HG03460 (cell line): ENCODE measurements at regions not wholly inside any gene's neighbourhood (a gene's known extent, or its start where the extent isn't known, plus 50 kb on each side); places are given as distances from the start of the nearest gene placed in this dataset.
A peak's percentile ranks its signal among the peaks of the same experiment; 100 is the strongest.
"Not testable (repeated sequence)": the region's sequence is repeated elsewhere in the genome, so short reads cannot be mapped to it uniquely, and the experiment has no call there.

Experiments
- ATAC-seq: cut with Tn5 transposase; IDR thresholded peaks from one replicate; pipeline ENCODE4 v1.9.1; 2021; ENCODE audit not compliant: unreplicated experiment

DNA sequence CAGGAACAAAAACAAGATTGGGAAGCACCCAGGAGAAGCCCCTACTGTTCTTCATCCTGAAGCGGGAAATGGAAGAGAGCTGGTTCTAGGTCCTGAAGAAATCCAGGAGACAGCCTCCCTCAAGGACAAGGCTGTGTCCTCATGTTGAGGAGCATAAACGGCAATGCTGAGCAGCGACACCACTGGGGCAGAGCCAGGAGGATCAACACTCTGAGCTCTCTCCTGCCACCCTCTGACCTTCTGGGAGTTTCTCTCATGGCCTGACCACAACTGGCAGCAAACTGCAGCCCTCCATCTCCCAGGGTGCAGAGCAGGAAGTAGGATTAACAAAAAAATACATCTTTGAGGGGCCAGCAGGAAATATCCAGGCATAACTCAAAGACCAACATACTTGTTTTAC lies 1292.2 kb upstream of the TMEM132C start:
- no peak for ATAC-seq

DNA sequence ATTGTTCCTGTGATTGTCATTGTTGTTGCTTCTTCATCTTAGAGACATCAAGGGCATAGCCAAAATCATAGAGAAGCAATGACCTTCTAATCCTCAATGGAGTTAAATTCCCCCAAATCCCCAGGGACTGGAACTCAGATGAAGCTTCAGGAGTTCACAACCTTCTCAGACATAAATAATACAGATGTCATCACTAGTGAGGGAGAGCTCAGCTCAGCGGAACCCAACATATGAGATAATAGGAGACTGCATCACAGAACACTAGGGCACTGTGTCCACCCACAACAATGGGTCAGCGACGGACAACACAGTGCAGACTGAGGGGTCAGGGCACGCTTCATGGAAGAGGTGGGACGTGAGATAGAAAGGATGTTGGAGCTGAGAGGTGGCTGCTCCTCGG lies 1290.4 kb upstream of the TMEM132C start:
- ATAC-seq, result no peak

DNA sequence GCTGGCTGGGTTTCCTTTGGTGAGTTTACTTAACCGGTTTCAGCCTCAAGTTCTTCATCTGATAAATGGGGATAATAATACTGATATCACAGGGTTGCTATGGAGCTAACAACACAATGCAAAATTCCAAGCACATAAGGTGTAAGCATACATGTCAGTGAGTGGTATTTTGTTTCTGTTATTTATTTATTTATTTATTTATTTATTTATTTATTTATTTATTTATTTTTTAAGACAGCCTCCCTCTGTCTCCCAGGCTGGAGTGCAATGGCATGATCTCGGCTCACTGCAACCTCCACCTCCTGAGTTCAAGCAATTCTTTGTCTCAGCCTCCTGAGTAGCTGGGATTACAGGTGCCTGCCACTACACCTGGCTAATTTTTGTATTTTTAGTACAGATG lies 1287.4 kb upstream of the TMEM132C start:
- not testable (repeated sequence) for ATAC-seq

DNA sequence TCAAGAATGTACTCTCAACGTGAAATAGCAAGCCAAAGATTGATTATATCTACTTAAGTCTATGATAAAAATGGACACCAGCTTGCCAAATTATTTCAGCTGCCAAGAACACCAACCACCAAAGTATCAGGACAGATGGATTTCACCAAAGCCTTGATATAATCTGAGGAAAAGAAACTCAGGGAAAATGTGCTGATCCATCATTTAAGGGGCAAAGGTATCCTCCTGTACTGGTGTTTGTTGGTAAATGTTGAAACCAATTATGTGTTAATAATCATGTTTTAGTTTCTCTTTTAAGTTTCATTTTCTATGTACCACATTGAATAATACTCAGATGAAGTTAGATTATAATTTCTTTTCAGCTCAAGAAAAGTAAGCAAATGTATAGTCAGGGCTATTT lies 1284.3 kb upstream of the TMEM132C start:
- no peak for ATAC-seq

DNA sequence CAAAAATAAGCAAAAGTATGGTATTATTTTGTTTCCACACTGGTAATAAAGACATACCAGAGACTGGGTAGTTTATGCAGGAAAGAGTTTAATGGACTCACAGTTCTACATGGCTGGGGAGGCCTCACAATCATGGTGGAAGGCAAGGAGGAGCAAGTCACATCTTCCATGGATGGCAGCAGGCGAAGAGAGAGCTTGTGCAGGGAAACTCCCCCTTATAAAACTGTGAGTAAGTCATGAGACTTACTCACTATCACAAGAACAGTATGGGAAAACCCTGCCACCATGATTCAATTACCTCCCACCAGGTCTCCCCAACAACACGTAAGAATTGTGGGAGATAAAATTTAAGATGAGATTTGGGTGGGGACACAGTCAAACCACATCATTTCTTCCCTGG lies 1283.2 kb upstream of the TMEM132C start:
- ATAC-seq, result not testable (repeated sequence)

DNA sequence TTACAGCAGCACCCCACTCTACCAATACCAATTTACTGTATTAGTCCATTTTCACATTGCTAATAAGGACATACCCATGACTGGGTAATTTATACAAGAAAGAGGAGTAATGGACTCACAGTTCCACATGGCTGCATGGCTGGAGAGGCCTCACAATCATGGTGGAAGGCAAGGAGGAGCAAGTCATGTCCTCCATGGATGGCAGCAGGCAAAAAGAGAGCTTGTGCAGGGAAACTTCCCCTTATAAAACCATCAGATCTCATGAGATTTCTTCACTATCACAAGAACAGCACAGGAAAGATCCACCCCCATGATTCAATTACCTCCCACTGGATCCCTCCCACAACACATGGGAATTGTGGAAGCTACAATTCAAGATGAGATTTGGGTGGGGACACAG lies 1281.3 kb upstream of the TMEM132C start:
- not testable (repeated sequence) for ATAC-seq

DNA sequence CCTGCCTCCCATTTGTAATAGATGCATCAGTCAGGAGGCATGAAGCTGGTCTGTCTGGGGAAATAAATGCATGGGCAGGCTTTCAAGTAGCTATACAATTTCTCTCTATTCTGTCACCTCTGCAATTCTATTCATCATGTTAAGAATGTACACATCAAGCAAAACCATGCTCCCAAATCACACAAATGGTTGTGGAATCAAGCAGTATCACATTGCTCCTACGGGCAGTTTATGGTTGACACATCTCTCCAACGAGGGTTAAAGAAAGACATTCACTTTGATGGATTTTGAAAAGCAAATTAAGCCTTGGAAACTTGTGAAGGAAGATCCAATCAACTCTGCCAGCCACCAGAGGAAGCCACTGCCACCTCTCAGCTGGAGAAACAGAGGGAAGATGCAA lies 1277.4 kb upstream of the TMEM132C start:
- no peak for ATAC-seq

DNA sequence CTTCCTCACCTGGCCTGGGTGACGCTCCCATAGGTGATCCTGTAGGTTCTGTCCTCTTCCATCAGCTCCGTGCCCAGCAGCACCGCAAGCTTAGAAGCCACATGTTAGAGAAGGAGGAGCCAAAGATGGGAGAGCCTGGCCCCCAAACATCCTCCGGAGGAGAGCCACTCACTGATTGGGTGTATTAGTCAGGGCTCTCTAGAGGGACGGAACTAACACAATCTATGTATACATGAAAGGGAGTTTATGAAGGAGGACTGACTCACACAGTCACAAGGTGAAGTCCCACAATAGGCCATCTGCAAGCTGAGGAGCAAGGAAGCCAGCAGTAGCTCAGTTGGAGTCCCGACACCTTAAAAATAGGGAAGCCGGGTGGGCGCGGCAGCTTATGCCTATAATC lies 1273.1 kb upstream of the TMEM132C start:
- ATAC-seq, result no peak

DNA sequence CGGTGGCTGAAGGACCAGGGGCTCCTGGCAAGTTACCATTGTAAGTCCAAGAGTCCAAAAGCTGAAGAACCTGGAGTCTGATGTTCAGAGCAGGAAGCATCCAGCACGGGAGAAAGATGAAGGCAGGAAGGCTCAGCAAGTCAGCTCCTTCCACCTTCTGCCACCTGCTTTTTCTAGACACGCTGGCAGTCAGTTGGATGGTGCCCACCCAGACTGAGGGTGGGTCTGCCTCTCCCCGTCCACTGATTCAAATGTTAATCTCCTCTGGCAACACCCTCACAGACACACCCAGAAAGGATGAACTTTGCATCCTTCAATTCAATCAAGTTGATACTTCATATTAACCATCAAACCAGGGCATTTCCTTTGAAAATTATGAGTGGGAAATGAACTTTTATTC lies 1272.4 kb upstream of the TMEM132C start:
- ATAC-seq, result no peak

DNA sequence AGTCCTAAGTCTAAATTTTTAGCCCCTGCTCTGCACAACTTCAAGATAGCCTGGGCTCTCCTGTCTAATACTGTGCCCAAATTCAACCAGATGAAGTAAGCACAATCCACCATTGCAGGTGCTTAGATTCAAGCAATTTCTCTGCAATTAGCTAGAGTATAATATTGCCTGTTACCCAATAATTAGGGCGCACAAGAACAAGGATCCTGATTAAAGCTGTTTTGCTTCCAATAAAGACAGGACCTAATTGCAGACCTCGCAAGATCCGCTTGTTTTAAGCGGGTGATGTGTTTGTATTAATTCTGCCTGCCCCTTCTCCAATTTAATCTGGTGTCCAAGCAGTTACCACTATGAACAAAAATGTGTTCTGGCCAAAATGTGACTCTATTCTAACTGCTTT lies 1268.9 kb upstream of the TMEM132C start:
- ATAC-seq, result no peak

DNA sequence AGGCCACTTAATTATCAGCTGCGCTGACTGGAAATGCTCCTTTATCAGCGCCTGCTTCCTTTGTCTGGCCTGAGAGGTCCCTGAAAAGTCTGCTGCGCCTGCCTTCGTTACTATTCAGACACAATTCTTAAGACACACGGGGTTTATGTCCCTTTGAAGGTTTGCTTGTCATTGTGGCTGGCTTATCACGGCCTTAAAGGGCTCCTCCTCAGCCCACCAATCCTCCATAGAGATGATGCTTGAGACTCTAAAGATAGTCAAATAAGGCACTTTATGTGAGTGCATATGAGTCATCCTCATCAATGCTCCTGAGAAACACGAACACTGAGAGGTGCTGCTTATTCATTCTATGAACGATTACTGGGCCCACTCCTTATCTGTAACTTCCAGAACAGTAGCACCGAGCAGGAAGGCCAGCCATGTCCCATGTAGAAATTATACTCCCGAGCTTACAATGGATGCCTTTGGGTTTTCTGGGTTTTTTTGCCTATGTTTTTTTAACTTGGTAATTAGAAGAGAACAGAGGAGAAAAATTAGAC lies 1268.2 kb upstream of the TMEM132C start:
- ATAC-seq, result no peak

DNA sequence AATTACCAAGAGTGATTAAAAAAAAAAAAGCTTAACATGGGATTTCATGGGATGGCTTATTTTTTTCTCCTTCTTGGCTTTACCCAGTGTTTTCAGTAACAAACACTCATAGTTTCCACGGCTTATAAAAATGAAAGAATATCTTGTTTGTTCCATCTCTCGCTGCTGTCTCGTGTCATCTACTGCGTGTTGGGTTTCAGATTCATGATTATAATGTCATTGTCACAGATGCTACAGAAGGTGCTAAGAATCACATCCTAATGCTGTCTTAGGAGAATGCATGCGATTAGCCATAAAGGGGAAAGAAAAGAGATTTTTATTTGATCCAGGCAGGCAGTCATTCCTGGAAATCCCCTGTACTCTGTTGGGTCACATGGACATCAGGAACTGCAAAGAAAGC lies 1267.6 kb upstream of the TMEM132C start:
- no peak for ATAC-seq

DNA sequence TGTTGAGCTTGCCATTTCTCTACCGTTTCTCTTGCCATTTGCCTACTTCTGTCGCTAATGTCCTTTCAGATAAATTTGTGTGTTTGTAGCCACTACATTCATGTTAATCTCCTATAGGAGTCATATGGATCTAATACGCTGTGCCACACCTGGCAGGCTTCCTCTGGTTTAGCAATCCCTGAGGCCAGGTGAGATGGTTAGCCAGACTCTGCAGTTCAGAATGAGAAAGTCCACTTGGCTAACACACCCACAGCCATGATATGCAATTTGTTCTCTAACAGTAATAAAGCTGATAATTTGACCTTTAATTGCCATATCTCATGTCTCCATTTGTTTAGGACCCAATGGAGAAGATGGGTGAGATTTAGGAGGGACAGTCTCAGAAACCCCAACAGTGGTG lies 1261.6 kb upstream of the TMEM132C start:
- no peak for ATAC-seq

DNA sequence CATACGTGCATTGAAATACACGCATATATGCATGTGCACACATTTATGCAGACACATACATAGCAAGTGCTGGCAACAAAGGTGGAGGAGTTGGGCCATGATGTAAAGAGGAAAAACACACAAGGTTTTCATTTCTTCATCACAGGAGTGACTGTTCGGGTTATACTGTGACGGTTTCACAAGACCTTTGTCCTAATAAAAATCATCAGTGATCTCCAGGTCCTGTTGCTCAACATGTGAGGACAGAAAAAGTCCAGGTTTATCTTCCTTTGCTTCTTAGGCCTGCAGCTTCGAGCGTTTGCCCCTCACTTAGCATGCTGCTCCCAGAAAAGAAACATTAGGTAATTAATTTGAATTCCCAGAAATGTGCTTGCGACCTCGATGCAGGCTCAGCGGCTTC lies 1260.0 kb upstream of the TMEM132C start:
- no peak for ATAC-seq

DNA sequence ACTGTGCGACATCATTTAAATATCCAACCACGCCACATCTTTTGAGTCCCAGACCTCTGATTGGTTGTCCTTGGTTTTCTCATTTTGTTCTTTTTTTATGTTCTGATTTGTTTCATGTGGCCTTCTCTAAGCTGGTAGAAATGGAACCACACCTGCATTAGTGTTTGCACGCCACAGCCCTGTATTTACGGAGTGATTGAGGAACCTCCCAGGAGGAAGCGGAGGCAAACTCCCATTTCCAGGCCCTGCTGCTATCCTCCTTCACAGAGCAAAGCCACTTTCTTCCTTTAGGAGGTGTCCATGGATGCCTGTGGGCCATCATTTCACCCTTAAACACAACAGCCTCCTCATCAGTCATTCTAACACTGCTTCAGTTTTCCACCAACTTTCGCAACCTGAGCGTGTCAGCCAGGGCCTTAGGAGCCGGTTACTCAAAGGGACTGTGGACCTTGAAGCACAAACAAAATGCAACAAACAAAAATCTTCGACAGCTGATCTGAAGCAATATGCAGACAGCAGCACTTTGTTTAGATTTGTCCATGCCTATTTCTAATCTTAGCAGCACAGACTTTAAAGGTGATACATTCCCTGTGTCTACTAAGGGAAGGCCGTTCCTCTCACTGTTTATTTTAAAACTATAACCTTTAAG lies 1258.1 kb upstream of the TMEM132C start:
- no peak for ATAC-seq

DNA sequence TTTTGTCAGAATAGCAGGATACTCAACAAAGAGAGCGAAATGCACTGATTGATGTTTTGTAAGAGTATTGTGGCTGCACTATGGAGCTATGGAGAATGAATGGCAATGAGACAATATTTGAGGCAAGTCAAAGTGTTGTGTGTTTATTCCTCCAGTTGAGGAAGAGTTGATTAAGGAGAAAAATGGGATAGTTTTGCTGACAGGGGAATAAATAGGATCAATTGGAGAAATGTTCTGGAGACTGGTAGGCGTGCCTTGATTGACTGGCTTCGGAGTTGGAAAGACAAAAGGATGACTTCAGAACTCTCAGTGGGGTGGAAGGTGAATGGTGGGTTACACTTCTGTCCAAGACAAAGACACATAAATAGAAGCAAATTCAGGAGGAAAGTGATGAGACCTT lies 1254.9 kb upstream of the TMEM132C start:
- no peak for ATAC-seq

DNA sequence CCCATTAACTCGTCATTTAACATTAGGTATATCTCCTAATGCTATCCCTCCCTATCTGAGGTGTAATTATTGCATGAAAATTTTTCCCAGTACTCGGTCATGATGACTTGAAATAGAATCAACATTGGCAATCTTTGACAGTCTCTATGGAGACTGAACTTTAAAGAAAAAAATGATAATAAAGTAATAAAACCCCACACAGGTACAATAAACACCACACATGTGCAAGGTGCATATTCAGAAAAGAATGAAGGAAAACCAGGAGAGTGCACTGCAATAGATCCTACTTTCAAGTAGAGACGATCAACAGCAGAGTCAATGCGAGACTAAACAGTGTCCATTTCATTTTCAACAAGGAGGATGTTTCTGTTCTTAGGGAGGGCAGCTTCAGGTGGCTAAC lies 1253.8 kb upstream of the TMEM132C start:
- no peak for ATAC-seq

DNA sequence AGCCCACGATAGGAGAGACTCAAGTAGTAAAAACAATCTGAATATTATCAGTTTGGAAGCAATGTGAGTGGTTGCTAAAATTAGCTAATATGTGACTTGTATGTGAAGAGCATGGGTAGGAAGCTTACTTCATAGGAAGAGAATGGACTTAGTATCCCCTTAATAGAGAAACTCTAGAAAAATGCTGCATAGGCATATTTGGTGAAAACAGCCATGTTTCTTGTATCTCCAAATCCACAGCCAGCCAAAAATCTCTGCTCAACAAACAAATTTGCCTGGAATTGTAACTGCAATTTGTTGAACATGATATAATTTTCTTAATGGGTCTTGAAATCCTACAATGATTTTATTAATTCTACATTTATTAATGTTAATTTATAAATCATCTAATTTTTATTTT lies 1252.9 kb upstream of the TMEM132C start:
- ATAC-seq, result no peak

DNA sequence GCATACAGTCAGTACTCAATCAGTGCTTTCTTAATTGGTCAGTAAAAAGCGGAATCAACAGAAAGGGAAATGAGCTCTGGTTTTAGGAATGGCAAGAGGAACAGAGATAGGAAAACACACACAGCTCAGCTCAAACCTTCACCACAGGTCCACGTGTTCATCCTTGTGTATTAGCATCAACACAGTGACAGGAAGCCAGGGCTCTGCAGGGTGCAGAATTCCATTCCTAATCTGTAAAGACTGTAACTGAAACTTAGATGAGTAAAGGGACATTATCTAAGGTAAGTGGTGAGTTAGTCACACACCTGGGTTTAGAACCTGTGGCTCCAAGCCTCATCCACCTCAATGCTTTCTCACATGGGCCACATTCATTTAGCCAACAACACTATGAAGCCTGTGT lies 1242.2 kb upstream of the TMEM132C start:
- no peak for ATAC-seq

DNA sequence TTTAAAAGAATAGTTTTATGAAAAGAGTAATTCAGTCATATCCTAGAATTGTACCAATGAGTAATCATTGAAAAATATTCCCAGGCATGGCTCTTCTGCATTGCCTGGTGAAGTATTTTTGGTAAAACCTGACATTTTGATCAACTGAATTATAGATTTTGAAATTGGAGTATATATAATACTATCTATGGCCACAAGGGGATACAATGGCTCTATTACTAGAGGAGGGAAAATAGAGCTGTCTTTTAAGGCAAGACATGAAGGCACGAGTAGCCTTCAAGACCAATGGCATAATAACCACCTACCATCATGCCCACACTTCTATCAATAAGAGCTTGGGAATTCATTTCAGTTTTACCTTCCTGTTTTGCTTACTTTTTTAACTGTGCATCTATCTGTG lies 1241.4 kb upstream of the TMEM132C start:
- peak; percentile 47 for ATAC-seq

DNA sequence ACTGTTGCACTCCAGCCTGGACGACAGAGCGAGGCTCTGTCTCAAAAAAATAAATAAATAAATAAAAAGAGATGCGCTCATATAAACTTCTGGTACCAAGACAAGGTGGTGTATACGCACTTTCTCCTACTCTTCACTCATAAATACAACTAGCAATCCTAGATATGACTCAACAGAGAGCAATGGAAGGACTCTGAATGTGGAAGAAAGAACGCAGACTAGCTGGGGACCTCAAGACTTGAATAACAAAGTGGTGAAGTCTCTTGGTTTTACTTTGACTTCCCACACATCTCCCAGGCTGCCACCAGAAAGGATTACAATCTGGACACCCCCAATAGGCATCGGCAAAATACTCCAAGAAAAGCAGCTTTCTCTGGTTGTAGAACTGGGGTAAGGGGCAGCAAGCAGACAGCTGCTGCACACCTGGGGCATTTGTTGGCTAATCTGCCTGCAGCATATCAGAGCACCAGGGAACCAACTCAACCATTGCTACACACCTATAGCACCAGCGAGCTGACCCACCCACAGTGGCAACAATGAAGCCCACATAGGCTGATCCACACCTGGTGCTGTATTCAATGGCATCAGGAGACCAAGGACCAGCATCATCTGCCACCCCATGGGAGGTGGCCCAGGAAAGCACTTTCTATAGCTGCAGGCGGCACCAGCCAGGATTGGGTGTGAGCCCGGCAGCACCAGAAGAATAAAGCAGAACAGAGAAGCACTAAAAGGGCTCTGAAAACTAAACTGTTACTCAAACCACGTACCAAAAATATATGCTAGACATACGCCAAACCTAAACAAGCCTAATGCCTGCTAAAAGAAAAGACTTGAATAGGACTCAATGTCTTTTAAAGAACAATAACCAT lies 1231.7 kb upstream of the TMEM132C start:
- no peak for ATAC-seq

DNA sequence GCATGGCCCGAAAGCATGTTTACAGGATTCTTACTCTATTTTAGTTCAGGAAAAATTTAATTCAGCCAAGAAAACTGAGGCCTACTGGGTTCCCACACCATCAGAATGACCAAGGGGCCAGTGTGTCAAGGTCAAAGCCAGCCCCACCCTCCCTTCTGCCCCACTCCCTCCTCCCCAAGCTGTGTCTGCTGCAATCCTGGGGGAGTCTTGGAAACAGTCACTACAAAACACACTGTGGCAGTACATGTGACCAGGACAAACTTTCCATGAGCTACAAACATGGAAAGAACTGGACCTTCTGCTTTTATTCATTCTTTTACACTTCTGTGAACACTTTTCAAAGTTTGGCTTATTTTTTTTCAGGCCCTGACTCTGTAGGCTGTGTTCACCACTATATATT lies 1228.8 kb upstream of the TMEM132C start:
- ATAC-seq, result no peak
